OCI-LY3 (cell line): ENCODE measurements at regions not wholly inside any gene's neighbourhood (a gene's known extent, or its start where the extent isn't known, plus 50 kb on each side); places are given as distances from the start of the nearest gene placed in this dataset.

Experiments used
- H2AFZ ChIP-seq: fragments of 200-600, 300-600 bp; shearing (Covaris generic); 2 replicates; pipeline ENCODE4 v1.6.0; 2014; ENCODE audit warnings: antibody characterized with exemption, low read depth, low read length
- H3K27ac ChIP-seq: fragments of 200-600, 300-600 bp; sonication (generic); 2 replicates; pipeline ENCODE4 v1.5.1; 2014; ENCODE audit warnings: mild to moderate bottlenecking, low read length, moderate library complexity, mixed read lengths
- H3K27me3 ChIP-seq: fragments of 200-600, 300-600 bp; sonication (generic); 2 replicates; pipeline ENCODE4 v1.6.1; 2014; ENCODE audit warnings: low read depth, low read length, mixed read lengths
- H3K36me3 ChIP-seq: fragments of 200-600, 300-600 bp; sonication (generic); replicated peaks from 2 replicates; pipeline ENCODE3; 2014; ENCODE audit warnings: low read depth, low read length, mixed read lengths
- H3K4me1 ChIP-seq: fragments of 300-600, 200-600 bp; sonication (generic); 2 replicates; pipeline ENCODE4 v1.6.1; 2014; ENCODE audit warnings: low read length, mixed read lengths
- H3K4me2 ChIP-seq: fragments of 200-600, 300-600 bp; sonication (generic); 2 replicates; pipeline ENCODE4 v1.6.1; 2014; ENCODE audit warnings: low read length, mixed read lengths
- H3K4me3 ChIP-seq: fragments of 300-600, 200-600 bp; sonication (generic); 2 replicates; pipeline ENCODE4 v1.5.1; 2014; ENCODE audit warnings: antibody characterized with exemption, mild to moderate bottlenecking, low read length, moderate library complexity
- H3K79me2 ChIP-seq: fragments of 300-600, 200-600 bp; shearing (Covaris generic); 2 replicates; pipeline ENCODE4 v1.6.1; 2014; ENCODE audit warnings: mild to moderate bottlenecking, low read length, mixed read lengths
- H3K9ac ChIP-seq: fragments of 300-600, 200-600 bp; shearing (Covaris generic); 2 replicates; pipeline ENCODE4 v1.6.0; 2014; ENCODE audit warnings: mild to moderate bottlenecking, low read length, moderate library complexity
- H3K9me3 ChIP-seq: fragments of 200-600, 300-600 bp; shearing (Covaris generic); 2 replicates; pipeline ENCODE4 v1.6.1; 2014; ENCODE audit warnings: low read length, mixed read lengths; ENCODE audit not compliant: insufficient read depth
- H4K20me1 ChIP-seq: fragments of 200-600, 300-600 bp; sonication (generic); 2 replicates; pipeline ENCODE4 v1.6.1; 2016; ENCODE audit warnings: low read length, mixed read lengths; ENCODE audit not compliant: insufficient read depth
- CTCF ChIP-seq: fragments of 200-600, 300-600 bp; sonication (generic); IDR thresholded peaks from 2 replicates; pipeline ENCODE4 v1.5.1; 2014; ENCODE audit warnings: antibody characterized with exemption, low read length, low read depth
- EZH2phosphoT487 ChIP-seq: fragments of 200-600 bp; shearing (Covaris generic); IDR thresholded peaks from 2 replicates; pipeline ENCODE4 v1.6.1; 2018; ENCODE audit warnings: antibody characterized with exemption, mixed run types, low read depth

- Histone ChIP-seq H3K9ac (no peak overlapping the region), H3K4me1 (no peaks in the 10 kb centered on the region), H3K79me2 (no peaks in the 10 kb centered on the region), H2AFZ (no peak overlapping the region), H3K27ac (no peak overlapping the region), H3K4me3 (no peak overlapping the region), H3K27me3 (0 out of 2 replicates have a peak, but pooled peaks cover 3% of the 10 kb centered on the region), H3K36me3 (no peaks in the 10 kb centered on the region), H3K9me3 (no peaks in the 10 kb centered on the region), H4K20me1 (no peaks in the 10 kb centered on the region), H3K4me2 (no peak overlapping the region)
- TF ChIP-seq CTCF = no peak
Measured at GRCh38 chr3:158974904-158975303, 173.1 kb downstream of the MFSD1 start.

GRCh38 chr3:158976966-158977365 lies 175.1 kb downstream of the MFSD1 start:
- Histone ChIP-seq H3K27me3 (0 out of 2 replicates have a peak, but pooled peaks cover 3% of the 10 kb centered on the region), H3K4me3 (no peak overlapping the region), H3K9ac (no peak overlapping the region), H4K20me1 (no peaks in the 10 kb centered on the region), H3K4me1 (no peaks in the 10 kb centered on the region), H3K79me2 (no peaks in the 10 kb centered on the region), H2AFZ (no peak overlapping the region), H3K27ac (no peak overlapping the region), H3K4me2 (no peak overlapping the region), H3K9me3 (no peaks in the 10 kb centered on the region), H3K36me3 (no peaks in the 10 kb centered on the region)
- TF ChIP-seq EZH2phosphoT487 (no peak), CTCF (no peak)

- no peaks in the 10 kb centered on the region for H3K79me2 ChIP-seq
- no peak overlapping the region for H3K9ac ChIP-seq
- H3K27me3 ChIP-seq = 0 out of 2 replicates have a peak, but pooled peaks cover 3% of the 10 kb centered on the region
- no peaks in the 10 kb centered on the region for H4K20me1 ChIP-seq
- H3K27ac ChIP-seq = no peak overlapping the region
- no peaks in the 10 kb centered on the region for H3K9me3 ChIP-seq
- no peaks in the 10 kb centered on the region for H3K36me3 ChIP-seq
- TF ChIP-seq EZH2phosphoT487 = no peak
- TF ChIP-seq CTCF = no peak
- H2AFZ ChIP-seq = no peak overlapping the region
- no peak overlapping the region for H3K4me3 ChIP-seq
- H3K4me2 ChIP-seq = no peak overlapping the region
- no peaks in the 10 kb centered on the region for H3K4me1 ChIP-seq
Measured at GRCh38 chr3:158977497-158977896, 175.6 kb downstream of the MFSD1 start.

- no peak overlapping the region for H3K4me2 ChIP-seq
- no peaks in the 10 kb centered on the region for H3K4me1 ChIP-seq
- H3K4me3 ChIP-seq = no peak overlapping the region
- H3K79me2 ChIP-seq = no peaks in the 10 kb centered on the region
- TF ChIP-seq CTCF = no peak
- TF ChIP-seq EZH2phosphoT487 = no peak
- H2AFZ ChIP-seq = no peak overlapping the region
- H3K9ac ChIP-seq = no peak overlapping the region
- 0 out of 2 replicates have a peak, but pooled peaks cover 3% of the 10 kb centered on the region for H3K27me3 ChIP-seq
- no peaks in the 10 kb centered on the region for H3K9me3 ChIP-seq
- no peak overlapping the region for H3K27ac ChIP-seq
- H3K36me3 ChIP-seq = no peaks in the 10 kb centered on the region
- no peaks in the 10 kb centered on the region for H4K20me1 ChIP-seq
Measured at GRCh38 chr3:158983216-158984099, 181.6 kb downstream of the MFSD1 start.
